Tibial nerve (tissue), 3 donors: ENCODE measurements at regions not wholly inside any gene's neighbourhood (a gene's known extent, or its start where the extent isn't known, plus 50 kb on each side); places are given as distances from the start of the nearest gene placed in this dataset.

ENCODE experiments used
- POLR2A ChIP-seq, 2 donors: fragments of 450-650 bp; IDR thresholded peaks; one replicate each; pipeline ENCODE4 v1.6.1; 2017; ENCODE audit warnings: antibody characterized with exemption in 2 of 2, mild to moderate bottlenecking in 2 of 2, moderate library complexity in 2 of 2
- TF ChIP-seq, protein P1 (sequence below), 5 experiments: fragments of 200-600 bp in 3 of 5; fragments of 450-650 bp in 2 of 5; sonication (generic) in 3 of 5; IDR thresholded peaks; one replicate each; pipeline ENCODE4 v1.5.1; 2016 to 2019; ENCODE audit warnings: antibody characterized with exemption in 5 of 5, mild to moderate bottlenecking in 3 of 5, moderate library complexity in 2 of 5

GRCh38 chr21:41573902-41574690 is 66.1 kb upstream of the TMPRSS2 start:
- TF ChIP-seq, protein P1, sequence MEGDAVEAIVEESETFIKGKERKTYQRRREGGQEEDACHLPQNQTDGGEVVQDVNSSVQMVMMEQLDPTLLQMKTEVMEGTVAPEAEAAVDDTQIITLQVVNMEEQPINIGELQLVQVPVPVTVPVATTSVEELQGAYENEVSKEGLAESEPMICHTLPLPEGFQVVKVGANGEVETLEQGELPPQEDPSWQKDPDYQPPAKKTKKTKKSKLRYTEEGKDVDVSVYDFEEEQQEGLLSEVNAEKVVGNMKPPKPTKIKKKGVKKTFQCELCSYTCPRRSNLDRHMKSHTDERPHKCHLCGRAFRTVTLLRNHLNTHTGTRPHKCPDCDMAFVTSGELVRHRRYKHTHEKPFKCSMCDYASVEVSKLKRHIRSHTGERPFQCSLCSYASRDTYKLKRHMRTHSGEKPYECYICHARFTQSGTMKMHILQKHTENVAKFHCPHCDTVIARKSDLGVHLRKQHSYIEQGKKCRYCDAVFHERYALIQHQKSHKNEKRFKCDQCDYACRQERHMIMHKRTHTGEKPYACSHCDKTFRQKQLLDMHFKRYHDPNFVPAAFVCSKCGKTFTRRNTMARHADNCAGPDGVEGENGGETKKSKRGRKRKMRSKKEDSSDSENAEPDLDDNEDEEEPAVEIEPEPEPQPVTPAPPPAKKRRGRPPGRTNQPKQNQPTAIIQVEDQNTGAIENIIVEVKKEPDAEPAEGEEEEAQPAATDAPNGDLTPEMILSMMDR (IDR thresholded peaks at IDR 0.05), result no peak
- TF ChIP-seq POLR2A (IDR thresholded peaks at IDR 0.05), result no peak
